Loucy (cell line): ENCODE measurements at regions not wholly inside any gene's neighbourhood (a gene's known extent, or its start where the extent isn't known, plus 50 kb on each side); places are given as distances from the start of the nearest gene placed in this dataset.

ENCODE experiments used
- CTCF ChIP-seq: fragments of 200-600 bp; sonication (generic); conservative IDR thresholded peaks from 2 replicates; pipeline ENCODE4 v1.5.1; 2014; ENCODE audit warnings: mild to moderate bottlenecking, antibody characterized with exemption, low read length
- EZH2phosphoT487 ChIP-seq: fragments of 200-600 bp; IDR thresholded peaks from 2 replicates; pipeline ENCODE4 v1.6.1; 2018; ENCODE audit warnings: antibody characterized with exemption, mild to moderate bottlenecking, moderate library complexity, borderline replicate concordance

- TF ChIP-seq CTCF: no peak
- no peak for TF ChIP-seq EZH2phosphoT487
Measured at GRCh38 chr18:75521816-75522215, 94.3 kb upstream of the SMIM21 start.
